Sigmoid colon (tissue), 4 donors: ENCODE measurements at regions not wholly inside any gene's neighbourhood (a gene's known extent, or its start where the extent isn't known, plus 50 kb on each side); places are given as distances from the start of the nearest gene placed in this dataset.

ENCODE experiments used
- CTCF ChIP-seq, 4 experiments: fragments of 450-650 bp in 3 of 4; fragments of 200-600 bp in 1 of 4; IDR thresholded peaks; one replicate each; pipeline ENCODE4 v1.5.1; 2016 to 2019; ENCODE audit warnings: antibody characterized with exemption in 4 of 4, mild to moderate bottlenecking in 3 of 4, moderate library complexity in 2 of 4
- EP300 ChIP-seq, 4 donors: sonication (generic); formaldehyde crosslinking; IDR thresholded peaks; one replicate each; pipeline ENCODE4 v1.6.1; 2017; ENCODE audit warnings: antibody characterized with exemption in 4 of 4
- POLR2A ChIP-seq, 2 donors: fragments of 450-650 bp; IDR thresholded peaks; one replicate each; pipeline ENCODE4 v1.6.1; 2016; ENCODE audit warnings: antibody characterized with exemption in 2 of 2, mild to moderate bottlenecking in 2 of 2, moderate library complexity in 2 of 2
- POLR2AphosphoS5 ChIP-seq, 4 donors: sonication (generic); formaldehyde crosslinking; IDR thresholded peaks; one replicate each; pipeline ENCODE4 v1.6.1; 2017; ENCODE audit warnings: antibody characterized with exemption in 4 of 4

GRCh38 chr2:234243871-234244565 lies 193.5 kb downstream of the SPP2 start:
- no peak for TF ChIP-seq CTCF (IDR thresholded peaks at IDR 0.05)
- no peak for TF ChIP-seq POLR2AphosphoS5 (IDR thresholded peaks at IDR 0.05)
- no peak for TF ChIP-seq POLR2A (IDR thresholded peaks at IDR 0.05)
- no peak for TF ChIP-seq EP300 (IDR thresholded peaks at IDR 0.05)
